PC-3 (cell line): ENCODE measurements at regions not wholly inside any gene's neighbourhood (a gene's known extent, or its start where the extent isn't known, plus 50 kb on each side); places are given as distances from the start of the nearest gene placed in this dataset.
A peak's percentile ranks its signal among the peaks of the same experiment; 100 is the strongest.

Experiments
- ATAC-seq: fragments of 200-7000 bp; cut with Tn5 transposase; 2 replicates; pipeline ENCODE4 v1.9.1; 2020; ENCODE audit warnings: mild to moderate bottlenecking, moderate library complexity
- BruUV-seq: library from RNA; stranded (reverse); fragments of 400-500 nt; replicated peaks from 2 replicates; lab custom pipeline; 2021; lab: Mats Ljungman, UMichigan
- CTCF ChIA-PET: fragments of 300-600 bp; sonication (Branson Sonifier 250); formaldehyde crosslinking; loops from one replicate; lab custom pipeline; 2022; ENCODE audit warnings: antibody characterized with exemption; lab: Charles Lee
- POLR2A ChIA-PET: fragments of 300-600 bp; sonication (Branson Sonifier 250); formaldehyde crosslinking; loops from one replicate; lab custom pipeline; 2022; ENCODE audit warnings: antibody characterized with exemption; ENCODE audit not compliant: unreplicated experiment; lab: Charles Lee
- DNase-seq: peaks from one replicate; pipeline ENCODE4 v3.0.0-alpha.2; 2015
- H2AFZ ChIP-seq: fragments of 300-600 bp; sonication (generic); 2 replicates; pipeline ENCODE4 v1.6.0; 2016; ENCODE audit warnings: antibody characterized with exemption, low read length
- H3F3A ChIP-seq: fragments of 300-600 bp; sonication (generic); one replicate; pipeline ENCODE4 v1.6.0; 2017; ENCODE audit warnings: antibody characterized with exemption, low read length, control low read depth, mild to moderate bottlenecking; ENCODE audit not compliant: unreplicated experiment
- H3K27ac ChIP-seq: fragments of 300-600 bp; sonication (generic); 2 replicates; pipeline ENCODE4 v1.5.1; 2016; ENCODE audit warnings: mild to moderate bottlenecking, low read length
- H3K27me3 ChIP-seq: fragments of 300-600 bp; sonication (generic); 2 replicates; pipeline ENCODE4 v1.6.1; 2016; ENCODE audit warnings: low read length, mixed read lengths
- H3K36me3 ChIP-seq: fragments of 300-600 bp; sonication (generic); 2 replicates; pipeline ENCODE4 v1.6.1; 2016; ENCODE audit warnings: low read depth, mixed run types, low read length, mixed read lengths
- H3K4me1 ChIP-seq: fragments of 300-600 bp; sonication (generic); 2 replicates; pipeline ENCODE4 v1.5.1; 2016; ENCODE audit warnings: low read length; ENCODE audit not compliant: insufficient read depth
- H3K4me2 ChIP-seq: fragments of 300-600 bp; sonication (generic); 2 replicates; pipeline ENCODE4 v1.6.0; 2016; ENCODE audit warnings: low read length
- H3K4me3 ChIP-seq: fragments of 300-600 bp; sonication (generic); 2 replicates; pipeline ENCODE4 v1.5.1; 2016; ENCODE audit warnings: mild to moderate bottlenecking, low read length, mixed read lengths
- H3K79me2 ChIP-seq: fragments of 300-600 bp; sonication (generic); 2 replicates; pipeline ENCODE4 v1.6.1; 2017; ENCODE audit warnings: low read length, mixed read lengths
- H3K9ac ChIP-seq: fragments of 300-600 bp; sonication (generic); 2 replicates; pipeline ENCODE4 v1.6.0; 2016; ENCODE audit warnings: mild to moderate bottlenecking, low read length
- H3K9me2 ChIP-seq: fragments of 300-600 bp; sonication (generic); replicated peaks from 2 replicates; pipeline ENCODE4 v1.6.1; 2016; ENCODE audit warnings: mixed run types, low read length, mixed read lengths
- H3K9me3 ChIP-seq: fragments of 300-600 bp; sonication (generic); 2 replicates; pipeline ENCODE4 v1.6.1; 2016; ENCODE audit warnings: low read length, mixed read lengths
- H4K20me1 ChIP-seq: fragments of 300-600 bp; sonication (generic); 2 replicates; pipeline ENCODE4 v1.6.1; 2016; ENCODE audit warnings: low read length, mixed read lengths
- CTCF ChIP-seq: fragments of 300-600 bp; sonication (generic); conservative IDR thresholded peaks from 2 replicates; pipeline ENCODE4 v1.5.1; 2017; ENCODE audit warnings: antibody characterized with exemption, low read depth, mild to moderate bottlenecking, low read length
- EZH2 ChIP-seq: fragments of 300-600 bp; sonication (generic); IDR thresholded peaks from one replicate; pipeline ENCODE4 v1.6.1; 2017; ENCODE audit warnings: antibody characterized with exemption, mild to moderate bottlenecking, low read length; ENCODE audit not compliant: unreplicated experiment
- EZH2phosphoT487 ChIP-seq: fragments of 300-600 bp; sonication (generic); IDR thresholded peaks from 2 replicates; pipeline ENCODE4 v1.6.1; 2018; ENCODE audit warnings: mild to moderate bottlenecking, antibody characterized with exemption, low read length, borderline replicate concordance
- intact Hi-C: fragments of 100-400 bp; cut with micrococcal nuclease; formaldehyde crosslinking; loops from 2 replicates; pipeline ENCODE4 v1.9.0; 2023

DNA sequence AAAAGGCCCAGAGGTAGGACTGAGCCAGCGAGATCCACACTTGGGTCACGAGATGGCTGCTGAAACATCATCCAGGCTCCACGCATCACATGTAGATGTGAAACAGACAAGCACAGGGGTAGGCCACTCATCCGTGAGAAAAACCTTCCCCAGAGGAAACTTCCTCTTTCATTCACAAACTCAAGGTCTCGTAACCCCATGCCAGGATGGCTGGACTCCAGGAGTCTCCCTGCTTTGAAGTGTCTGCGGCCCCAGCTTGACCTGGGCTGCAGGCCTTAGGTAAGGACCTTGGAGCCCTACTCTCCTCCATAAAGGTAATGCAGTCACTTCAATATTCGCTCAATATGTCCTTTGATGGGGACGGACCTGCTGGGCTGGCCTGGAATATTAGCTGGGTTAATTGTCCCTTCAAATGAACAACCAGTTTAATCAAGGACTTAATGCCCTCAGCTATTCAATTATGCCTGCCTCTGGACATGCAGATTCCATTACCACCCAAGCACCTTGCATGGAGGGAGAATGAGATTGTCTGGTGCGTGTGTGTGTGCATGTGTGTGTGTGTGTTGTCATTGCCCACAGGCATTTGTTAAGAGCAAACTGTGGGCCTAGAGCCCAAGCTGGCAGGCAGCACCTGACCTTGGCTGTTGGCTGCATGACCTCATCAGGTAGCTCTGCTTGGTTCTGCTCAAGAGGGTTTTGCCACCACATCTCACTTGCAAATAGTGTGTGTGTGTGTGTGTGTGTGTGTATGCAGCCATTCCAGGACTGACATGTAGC lies 186.9 kb upstream of the TLE3 start:
- no peak for ATAC-seq

GRCh38 chr15:70283511-70283910 lies 185.8 kb upstream of the TLE3 start:
- DNase-seq (no peak), ATAC-seq (no peak)
- Histone ChIP-seq H3K79me2 (no peaks in the 10 kb centered on the region), H2AFZ (no peak overlapping the region), H3K9me3 (no peaks in the 10 kb centered on the region), H3K4me2 (no peak overlapping the region), H4K20me1 (no peaks in the 10 kb centered on the region), H3K4me3 (no peak overlapping the region), H3K4me1 (peaks cover 8% of the 10 kb centered on the region; the same call in 1 of the 2 replicates), H3K27me3 (no peaks in the 10 kb centered on the region), H3K9ac (no peak overlapping the region), H3K27ac (no peak overlapping the region), H3K36me3 (no peaks in the 10 kb centered on the region), H3K9me2 (no peaks in the 10 kb centered on the region), H3F3A (no peaks in the 10 kb centered on the region)
- intact Hi-C loops: no loop called here
- ChIA-PET CTCF (interaction anchor here (0.7 kb wide), 1 partner anchor 831 kb away, joined by 3 read pairs; no protein-coding TSS in a partner anchor), POLR2A (no interaction called here)
- TF ChIP-seq CTCF (no peak), EZH2 (no peak), EZH2phosphoT487 (no peak)
- no TSS peak for BruUV-seq

More for the DNA sequence above, 186.9 kb upstream of the TLE3 start:
- intact Hi-C loops: no loop called here
- Histone ChIP-seq H3K9me2 (no peaks in the 10 kb centered on the region), H3F3A (no peaks in the 10 kb centered on the region), H3K4me3 (no peak overlapping the region), H3K4me2 (no peak overlapping the region), H3K9me3 (no peaks in the 10 kb centered on the region), H3K9ac (no peak overlapping the region), H3K4me1 (peaks cover 8% of the 10 kb centered on the region; the same call in 1 of the 2 replicates), H3K27ac (no peak overlapping the region), H3K79me2 (no peaks in the 10 kb centered on the region), H2AFZ (no peak overlapping the region), H4K20me1 (no peaks in the 10 kb centered on the region), H3K36me3 (no peaks in the 10 kb centered on the region), H3K27me3 (no peaks in the 10 kb centered on the region)
- DNase-seq: no peak
- CTCF ChIA-PET: interaction anchor here (0.7 kb wide), 1 partner anchor 830 kb away, joined by 3 read pairs; no protein-coding TSS in a partner anchor
- BruUV-seq: no TSS peak
- POLR2A ChIA-PET: no interaction called here
- TF ChIP-seq EZH2phosphoT487: no peak

DNA sequence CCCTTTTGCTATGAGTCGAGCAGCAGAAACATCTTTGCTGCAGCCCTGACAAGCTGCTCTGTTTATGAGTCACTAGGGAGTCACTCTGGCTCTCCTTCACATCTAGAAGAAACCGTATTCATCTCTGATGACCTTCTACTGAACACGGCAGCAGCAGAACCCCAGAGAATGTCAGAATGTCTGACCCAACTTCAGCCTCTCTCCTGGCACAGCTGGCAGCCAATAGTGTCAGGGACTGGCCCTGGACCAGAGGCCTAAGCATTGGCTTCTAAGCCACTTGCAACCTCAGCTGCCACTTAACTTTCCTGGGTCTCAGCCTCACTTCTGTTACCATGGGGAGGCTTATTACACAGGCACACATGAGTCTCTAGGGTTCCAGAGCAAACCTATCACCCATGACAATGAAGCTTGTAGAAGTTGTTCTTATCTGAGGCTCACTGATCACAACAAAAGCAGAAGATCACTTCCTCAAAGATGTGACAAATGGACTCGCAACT lies 184.1 kb upstream of the TLE3 start:
- H3K9ac ChIP-seq: no peak overlapping the region
- TF ChIP-seq CTCF (no peak), EZH2 (no peak), EZH2phosphoT487 (no peak)
- ATAC-seq (peak; percentile 40), DNase-seq (peak; percentile 44)
- no peaks in the 10 kb centered on the region for H4K20me1 ChIP-seq
- no peaks in the 10 kb centered on the region for H3F3A ChIP-seq
- no peak overlapping the region for H3K4me2 ChIP-seq
- H2AFZ ChIP-seq: no peak overlapping the region
- no peak overlapping the region for H3K4me3 ChIP-seq
- no peaks in the 10 kb centered on the region for H3K9me3 ChIP-seq
- ChIA-PET POLR2A (no interaction called here), CTCF (no interaction called here)
- H3K4me1 ChIP-seq: peaks cover 8% of the 10 kb centered on the region; the same call in 1 of the 2 replicates
- no TSS peak for BruUV-seq
- intact Hi-C loops: no loop called here
- no peak overlapping the region for H3K27ac ChIP-seq
- H3K27me3 ChIP-seq: no peaks in the 10 kb centered on the region
- no peaks in the 10 kb centered on the region for H3K79me2 ChIP-seq
- H3K36me3 ChIP-seq: no peaks in the 10 kb centered on the region
- H3K9me2 ChIP-seq: no peaks in the 10 kb centered on the region
